K562 (cell line): ENCODE measurements at regions not wholly inside any gene's neighbourhood (a gene's known extent, or its start where the extent isn't known, plus 50 kb on each side); places are given as distances from the start of the nearest gene placed in this dataset.

Experiments
- ATAC-seq: fragments of 200-7000 bp; cut with Tn5 transposase; 3 replicates; pipeline ENCODE4 v1.9.1; 2020; ENCODE audit warnings: moderate library complexity
- BruUV-seq: library from RNA; stranded (reverse); fragments of 400-500 nt; replicated peaks from 2 replicates; lab custom pipeline; 2021; lab: Mats Ljungman, UMichigan
- CTCF ChIA-PET: fragments of 300-600 bp; formaldehyde crosslinking; extraction: SDS; loops from one replicate; lab custom pipeline; 2021; ENCODE audit warnings: low intra/inter-chr PET ratio; lab: Yijun Ruan, JAX
- POLR2A ChIA-PET: fragments of 300-600, 350-650 bp; sonication (Branson Sonifier 250); formaldehyde crosslinking; extraction: SDS; loops from one replicate; lab custom pipeline; 2021; ENCODE audit warnings: antibody characterized with exemption, inconsistent platforms; lab: Yijun Ruan, JAX
- DNase-seq, 4 experiments: peaks; one replicate each; pipeline versions ENCODE4 v3.0.0 to v3.0.0-alpha.2; 2011 to 2018; ENCODE audit warnings: low spot score in 3 of 4, mixed read lengths in 3 of 4; ENCODE audit errors: extremely low read depth in 1 of 4
- FAIRE-seq: peaks from 2 replicates; lab custom pipeline; 2011; peaks lifted over from hg19 to GRCh38; lab: Jason Lieb, UNC
- H2AFZ ChIP-seq: 2 replicates; pipeline ENCODE4 v1.6.0; 2011; ENCODE audit warnings: low read depth, low read length, control low read depth, inconsistent platforms
- H3K27ac ChIP-seq: fragments of 200-600 bp; 3 replicates; pipeline ENCODE4 v1.8.0; 2011; ENCODE audit warnings: low read depth, mild to moderate bottlenecking, control low read depth, inconsistent platforms, low read length, moderate library complexity, mixed read lengths; ENCODE audit errors: extremely low read depth
- H3K27me3 ChIP-seq, 2 experiments: fragments of 300-600 bp in 1 of 2; 2 replicates in 1 of 2; 3 replicates in 1 of 2; pipeline versions ENCODE4 v1.6.0 to v1.8.0; 2011; ENCODE audit warnings: inconsistent platforms in 2 of 2, low read length in 2 of 2, mild to moderate bottlenecking in 1 of 2, mixed read lengths in 1 of 2, moderate library complexity in 1 of 2; ENCODE audit not compliant: control insufficient read depth in 2 of 2, insufficient read depth in 2 of 2
- H3K36me3 ChIP-seq: fragments of 300-600 bp; 3 replicates; pipeline ENCODE4 v1.8.0; 2011; ENCODE audit warnings: mild to moderate bottlenecking, low read length, inconsistent platforms; ENCODE audit not compliant: control insufficient read depth, insufficient read depth
- H3K4me1 ChIP-seq, 2 experiments: fragments of 200-600 bp in 1 of 2; replicated peaks in 1 of 2; 2 replicates in 1 of 2; 3 replicates in 1 of 2; pipeline versions ENCODE4 v1.5.1 to v1.8.0; 2011; ENCODE audit warnings: inconsistent platforms in 2 of 2, low read length in 2 of 2, mild to moderate bottlenecking in 1 of 2, mixed read lengths in 1 of 2, moderate library complexity in 1 of 2; ENCODE audit not compliant: control insufficient read depth in 2 of 2, insufficient read depth in 2 of 2
- H3K4me2 ChIP-seq: 2 replicates; pipeline ENCODE4 v1.6.1; 2011; ENCODE audit warnings: low read length, control low read depth, inconsistent platforms, mixed read lengths; ENCODE audit not compliant: insufficient read depth
- H3K4me3 ChIP-seq: fragments of 200-600 bp; sonication (generic), shearing (Covaris generic); 2 replicates; pipeline ENCODE4 v1.5.1; 2016; ENCODE audit warnings: control low read depth, inconsistent platforms
- H3K79me2 ChIP-seq: fragments of 200-600 bp; 3 replicates; pipeline ENCODE4 v1.8.0; 2011; ENCODE audit warnings: low read length, inconsistent platforms; ENCODE audit not compliant: control insufficient read depth, insufficient read depth
- H3K9ac ChIP-seq, 2 experiments: 2 replicates each; pipeline versions ENCODE4 v1.6.0 to v1.6.1; 2011; ENCODE audit warnings: low read depth in 2 of 2, low read length in 2 of 2, control low read depth in 1 of 2, inconsistent platforms in 1 of 2, mild to moderate bottlenecking in 1 of 2, mixed read lengths in 1 of 2; ENCODE audit not compliant: insufficient read depth in 1 of 2
- H3K9me1 ChIP-seq: one replicate; pipeline ENCODE4 v1.6.0; 2011; ENCODE audit warnings: inconsistent platforms, mild to moderate bottlenecking, low read length, moderate library complexity; ENCODE audit not compliant: control insufficient read depth, insufficient read depth
- H3K9me3 ChIP-seq: replicated peaks from 2 replicates; pipeline ENCODE4 v1.5.1; 2011; ENCODE audit warnings: low read depth, low read length, inconsistent platforms; ENCODE audit not compliant: control insufficient read depth, insufficient read depth
- H4K20me1 ChIP-seq: replicated peaks from 2 replicates; pipeline ENCODE4 v1.6.1; 2011; ENCODE audit warnings: low read length, inconsistent platforms, mixed read lengths; ENCODE audit not compliant: control insufficient read depth, insufficient read depth
- CBX2 ChIP-seq: fragments of 200-600 bp; sonication (generic); IDR thresholded peaks from one replicate; pipeline ENCODE4 v1.6.1; 2012; ENCODE audit warnings: mild to moderate bottlenecking, low read length, inconsistent platforms; ENCODE audit not compliant: insufficient read depth, poor library complexity, severe bottlenecking
- FOSL1 ChIP-seq: fragments of 200-800 bp; sonication (Bioruptor generic); conservative IDR thresholded peaks from 2 replicates; pipeline ENCODE4 v1.6.1; 2016; ENCODE audit warnings: missing genetic modification characterization, missing compliant biosample characterization
- HLTF ChIP-seq: fragments of 450-650 bp; IDR thresholded peaks from 2 replicates; pipeline ENCODE4 v1.6.1; 2016
- KLF10 ChIP-seq: fragments of 250-450 bp; sonication (Bioruptor Pico); IDR thresholded peaks from 2 replicates; pipeline ENCODE4 v1.6.1; 2021; ENCODE audit warnings: matching md5 sums
- MIER1 ChIP-seq: fragments of 450-650 bp; IDR thresholded peaks from 2 replicates; pipeline ENCODE4 v1.6.1; 2016; ENCODE audit warnings: antibody characterized with exemption, mild to moderate bottlenecking, low read depth
- MYC ChIP-seq, 2 experiments: fragments of 250-450 bp in 1 of 2; sonication (Bioruptor Pico) in 1 of 2; IDR thresholded peaks; 2 replicates each; pipeline versions ENCODE4 v1.5.1 to v1.6.1; 2012 to 2021; ENCODE audit warnings: low read depth in 2 of 2, borderline replicate concordance in 1 of 2, improper control_type of control experiment in 1 of 2, low read length in 1 of 2, mild to moderate bottlenecking in 1 of 2, moderate library complexity in 1 of 2
- NCOR1 ChIP-seq: fragments of 450-650 bp; IDR thresholded peaks from 2 replicates; pipeline ENCODE4 v1.6.1; 2016; ENCODE audit warnings: mild to moderate bottlenecking, moderate library complexity
- NFYB ChIP-seq: IDR thresholded peaks from 2 replicates; pipeline ENCODE4 v1.6.1; 2011; ENCODE audit warnings: mild to moderate bottlenecking, moderate library complexity; ENCODE audit not compliant: insufficient read length; ENCODE audit errors: extremely low read depth
- PCBP2 ChIP-seq: fragments of 200-400 bp; formaldehyde crosslinking; IDR thresholded peaks from 2 replicates; pipeline ENCODE4 v1.6.1; 2018; ENCODE audit warnings: low read length, low read depth, mild to moderate bottlenecking, moderate library complexity; ENCODE audit not compliant: poor library complexity, severe bottlenecking
- PREB ChIP-seq: sonication (generic); formaldehyde crosslinking; IDR thresholded peaks from 2 replicates; pipeline ENCODE4 v1.8.1; 2023; ENCODE audit warnings: mild to moderate bottlenecking, missing genetic modification reagents
- SOX6 ChIP-seq: fragments of 450-650 bp; IDR thresholded peaks from 2 replicates; pipeline ENCODE4 v1.6.1; 2014; ENCODE audit warnings: mild to moderate bottlenecking
- ZNF174 ChIP-seq: fragments of 250-450 bp; sonication (Bioruptor Pico); IDR thresholded peaks from 2 replicates; pipeline ENCODE4 v1.4.0; 2020; ENCODE audit warnings: mild to moderate bottlenecking
- ZNF277 ChIP-seq: fragments of 250-450 bp; sonication (Bioruptor Pico); IDR thresholded peaks from 2 replicates; pipeline ENCODE4 v1.8.0; 2022; ENCODE audit warnings: inconsistent platforms, mild to moderate bottlenecking, moderate library complexity, borderline replicate concordance
- WGBS: fragments of 100-300 bp; shearing (Covaris generic); methylation state at CpG from one replicate; pipeline ENCODE4 v1.1.6; 2016; ENCODE audit warnings: low coverage, mixed read lengths; ENCODE audit not compliant: insufficient coverage; ENCODE audit errors: missing lambda C conversion rate; 5-methylcytosine and 5-hydroxymethylcytosine counted together
- in situ Hi-C: fragments of 300-500 bp; cut with MboI; formaldehyde crosslinking; loops from 4 replicates; pipeline ENCODE4 v1.15.0; 2018; ENCODE audit warnings: inconsistent platforms, mixed read lengths
- intact Hi-C: fragments of 100-400 bp; cut with micrococcal nuclease; formaldehyde crosslinking; loops from 2 replicates; pipeline ENCODE4 v1.14.2; 2022

- TF ChIP-seq FOSL1 (tag) = no peak
- TF ChIP-seq SOX6 = no peak
- TF ChIP-seq HLTF = no peak
Measured at GRCh38 chr1:11412141-11412540, 66.8 kb upstream of the DISP3 start (continued).

DNA sequence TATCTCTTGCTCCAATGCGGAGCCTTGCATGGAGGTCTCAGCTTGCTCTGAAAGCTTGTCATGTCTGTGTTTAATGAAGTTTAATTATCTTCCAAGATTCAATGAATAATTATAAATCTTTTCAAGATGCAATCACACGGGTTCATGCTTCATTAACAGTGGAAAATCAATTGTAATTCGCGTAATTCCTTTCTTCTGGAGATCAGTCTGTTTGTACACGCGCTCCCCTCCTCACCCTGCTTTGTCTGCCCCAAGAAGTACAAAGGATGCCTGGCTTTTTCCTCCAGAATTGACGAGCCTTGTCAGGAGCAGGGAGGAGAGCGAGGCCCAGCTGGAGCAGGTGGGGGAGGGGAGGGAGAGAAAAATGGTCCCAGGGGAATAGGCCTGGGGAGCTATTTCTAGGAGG lies 65.0 kb upstream of the DISP3 start:
- Histone ChIP-seq H3K4me2 (no peak overlapping the region), H3K9ac (no peak overlapping the region), H3K27ac (no peak overlapping the region), H3K27me3 (peaks cover 23 to 53% of the 10 kb centered on the region in 2 experiments), H3K79me2 (no peaks in the 10 kb centered on the region), H3K4me1 (no peaks in the 10 kb centered on the region; a peak in 1 of 5 replicates), H2AFZ (no peak overlapping the region), H3K4me3 (no peak overlapping the region), H4K20me1 (peaks cover 5% of the 10 kb centered on the region; the same call in 1 of the 2 replicates), H3K9me3 (no peaks in the 10 kb centered on the region), H3K9me1 (no peaks in the 10 kb centered on the region), H3K36me3 (no peaks in the 10 kb centered on the region)
- no TSS peak for BruUV-seq
- no peak for FAIRE-seq
- CTCF ChIA-PET = no interaction called here
- in situ Hi-C loops (no loop called here), intact Hi-C loops (no loop called here)
- POLR2A ChIA-PET = interaction anchor here (0.6 to 1.4 kb wide), 2 partner anchors 11 to 21 kb away, joined by 3 to 4 read pairs; no protein-coding TSS in a partner anchor
- TF ChIP-seq PCBP2 (no peak), MIER1 (no peak), PREB (CRISPR knock-in tag) (no peak), CBX2 (no peak), NFYB (no peak), ZNF277 (CRISPR knock-in tag) (no peak), KLF10 (CRISPR knock-in tag) (no peak), ZNF174 (CRISPR knock-in tag) (no peak), MYC (IDR thresholded peaks at IDR 0.05; ENCODE audit: low read depth, low read length) (no peak), MYC (CRISPR knock-in tag; IDR thresholded peaks at IDR 0.05; ENCODE audit: borderline replicate concordance, low read depth) (no peak), NCOR1 (no peak)
- no peak for DNase-seq
- no peak for ATAC-seq
- whole genome bisulfite sequencing = 26% methylated on average over 8 of the region's 8 CpGs
